ENCODE measurements at regions not wholly inside any gene's neighbourhood (a gene's known extent, or its start where the extent isn't known, plus 50 kb on each side); places are given as distances from the start of the nearest gene placed in this dataset.
"Not testable (repeated sequence)": the region's sequence is repeated elsewhere in the genome, so short reads cannot be mapped to it uniquely, and the experiment has no call there.

GRCh38 chr21:19490481-19490880 lies 1086.9 kb upstream of the TMPRSS15 start:
- no peak for DNase-seq
- H3K79me2 ChIP-seq (ENCODE audit: control insufficient read depth, insufficient read depth, low read length, poor library complexity) = no peaks in the 10 kb centered on the region
- peaks cover 0 to 3% of the 10 kb centered on the region in 2 experiments for H3K36me3 ChIP-seq (ENCODE audit: control insufficient read depth in 1 of 2, insufficient read depth in 2 of 2, low read length in 2 of 2)
- no peak overlapping the region for H2BK120ac ChIP-seq (ENCODE audit: insufficient read depth, low read length, poor library complexity)
- H3K4me1 ChIP-seq (ENCODE audit: control insufficient read depth in 1 of 2, insufficient read depth in 2 of 2, low read length in 2 of 2) = no peaks in the 10 kb centered on the region
- WGBS (ENCODE audit: extremely low coverage, insufficient coverage, insufficient read length) = no CpG with 5 or more reads among the region's 2 CpGs
- H4K8ac ChIP-seq (ENCODE audit: low read depth, low read length) = no peak overlapping the region
- H2BK5ac ChIP-seq (ENCODE audit: low read depth, low read length, poor library complexity) = no peak overlapping the region
- peaks cover 2% of the 10 kb centered on the region for H3K9me3 ChIP-seq (ENCODE audit: insufficient read depth, low read depth, low read length)
- no peaks in the 10 kb centered on the region for H3K79me1 ChIP-seq (ENCODE audit: low read length)
- no peak overlapping the region for H3K9ac ChIP-seq (ENCODE audit: low read length)
- no peak overlapping the region for H2AFZ ChIP-seq (ENCODE audit: insufficient read depth, low read length, poor library complexity)
- no peaks in the 10 kb centered on the region for H3K27me3 ChIP-seq (ENCODE audit: insufficient read depth, low read length)
- no peak overlapping the region for H3K23ac ChIP-seq (ENCODE audit: low read length)
- H3K4ac ChIP-seq (ENCODE audit: low read depth, low read length) = no peak overlapping the region
- H4K91ac ChIP-seq (ENCODE audit: low read depth, low read length) = no peak overlapping the region
- no peak overlapping the region for H4K12ac ChIP-seq (ENCODE audit: low read depth, low read length)
- no peak overlapping the region for H2BK12ac ChIP-seq (ENCODE audit: low read length)
- H2AK5ac ChIP-seq (ENCODE audit: low read length) = no peak overlapping the region
- no peak overlapping the region for H3K18ac ChIP-seq (ENCODE audit: low read length)
- H3K4me2 ChIP-seq (ENCODE audit: low read length) = no peak overlapping the region
- no peak overlapping the region for H3K27ac ChIP-seq (ENCODE audit: low read depth, low read length)
- H3K4me3 ChIP-seq (ENCODE audit: low read depth, low read length) = no peak overlapping the region
- H3K14ac ChIP-seq (ENCODE audit: low read length) = no peak overlapping the region

- H3K79me1 ChIP-seq (ENCODE audit: low read length); H3K79me2 ChIP-seq (ENCODE audit: control insufficient read depth, insufficient read depth, low read length, poor library complexity); H3K27ac ChIP-seq (ENCODE audit: low read depth, low read length); H3K4me3 ChIP-seq (ENCODE audit: low read depth, low read length); H4K12ac ChIP-seq (ENCODE audit: low read depth, low read length); H3K9ac ChIP-seq (ENCODE audit: low read length); H2AK5ac ChIP-seq (ENCODE audit: low read length); H2BK120ac ChIP-seq (ENCODE audit: insufficient read depth, low read length, poor library complexity); H3K18ac ChIP-seq (ENCODE audit: low read length); H3K14ac ChIP-seq (ENCODE audit: low read length); H3K4ac ChIP-seq (ENCODE audit: low read depth, low read length); H3K23ac ChIP-seq (ENCODE audit: low read length); DNase-seq; H4K8ac ChIP-seq (ENCODE audit: low read depth, low read length); H2AFZ ChIP-seq (ENCODE audit: insufficient read depth, low read length, poor library complexity); H3K36me3 ChIP-seq (ENCODE audit: control insufficient read depth in 1 of 2, insufficient read depth in 2 of 2, low read length in 2 of 2); H3K4me1 ChIP-seq (ENCODE audit: control insufficient read depth in 1 of 2, insufficient read depth in 2 of 2, low read length in 2 of 2); H4K91ac ChIP-seq (ENCODE audit: low read depth, low read length); H3K27me3 ChIP-seq (ENCODE audit: insufficient read depth, low read length); H2BK5ac ChIP-seq (ENCODE audit: low read depth, low read length, poor library complexity); H3K9me3 ChIP-seq (ENCODE audit: insufficient read depth, low read depth, low read length); H2BK12ac ChIP-seq (ENCODE audit: low read length); H3K4me2 ChIP-seq (ENCODE audit: low read length): not testable (repeated sequence)
- WGBS (ENCODE audit: extremely low coverage, insufficient coverage, insufficient read length) = no CpG with 5 or more reads among the region's 52 CpGs
These were observed 1090.1 kb upstream of the TMPRSS15 start for GRCh38 chr21:19493437-19494241.

- Histone ChIP-seq H3K27ac (ENCODE audit: low read depth, low read length) (no peak overlapping the region), H2AK5ac (ENCODE audit: low read length) (no peak overlapping the region), H4K8ac (ENCODE audit: low read depth, low read length) (no peak overlapping the region), H4K91ac (ENCODE audit: low read depth, low read length) (no peak overlapping the region), H3K27me3 (ENCODE audit: insufficient read depth, low read length) (no peaks in the 10 kb centered on the region), H3K79me2 (ENCODE audit: control insufficient read depth, insufficient read depth, low read length, poor library complexity) (no peaks in the 10 kb centered on the region), H2BK12ac (ENCODE audit: low read length) (no peak overlapping the region), H3K9ac (ENCODE audit: low read length) (no peak overlapping the region), H3K4me3 (ENCODE audit: low read depth, low read length) (no peak overlapping the region), H3K79me1 (ENCODE audit: low read length) (no peaks in the 10 kb centered on the region), H2AFZ (ENCODE audit: insufficient read depth, low read length, poor library complexity) (no peak overlapping the region), H3K9me3 (ENCODE audit: insufficient read depth, low read depth, low read length) (no peaks in the 10 kb centered on the region), H3K36me3 (ENCODE audit: control insufficient read depth in 1 of 2, insufficient read depth in 2 of 2, low read length in 2 of 2) (no peaks in the 10 kb centered on the region), H3K23ac (ENCODE audit: low read length) (no peak overlapping the region), H2BK5ac (ENCODE audit: low read depth, low read length, poor library complexity) (no peak overlapping the region), H3K4me1 (ENCODE audit: control insufficient read depth in 1 of 2, insufficient read depth in 2 of 2, low read length in 2 of 2) (no peaks in the 10 kb centered on the region), H2BK120ac (ENCODE audit: insufficient read depth, low read length, poor library complexity) (no peak overlapping the region), H3K4ac (ENCODE audit: low read depth, low read length) (no peak overlapping the region), H3K14ac (ENCODE audit: low read length) (no peak overlapping the region), H3K18ac (ENCODE audit: low read length) (no peak overlapping the region), H4K12ac (ENCODE audit: low read depth, low read length) (no peak overlapping the region), H3K4me2 (ENCODE audit: low read length) (no peak overlapping the region)
- no peak for DNase-seq
- no CpG with 5 or more reads among the region's 3 CpGs for WGBS (ENCODE audit: extremely low coverage, insufficient coverage, insufficient read length)
These were observed 1097.5 kb upstream of the TMPRSS15 start for GRCh38 chr21:19501115-19501514.

GRCh38 chr21:19507682-19508260 lies 1104.2 kb upstream of the TMPRSS15 start:
- Histone ChIP-seq H3K23ac (ENCODE audit: low read length) (no peak overlapping the region), H4K91ac (ENCODE audit: low read depth, low read length) (no peak overlapping the region), H3K18ac (ENCODE audit: low read length) (no peak overlapping the region), H3K4me1 (ENCODE audit: control insufficient read depth in 1 of 2, insufficient read depth in 2 of 2, low read length in 2 of 2) (no peaks in the 10 kb centered on the region), H2AFZ (ENCODE audit: insufficient read depth, low read length, poor library complexity) (no peak overlapping the region), H3K79me1 (ENCODE audit: low read length) (no peaks in the 10 kb centered on the region), H2BK5ac (ENCODE audit: low read depth, low read length, poor library complexity) (no peak overlapping the region), H3K36me3 (ENCODE audit: control insufficient read depth in 1 of 2, insufficient read depth in 2 of 2, low read length in 2 of 2) (no peaks in the 10 kb centered on the region), H4K12ac (ENCODE audit: low read depth, low read length) (no peak overlapping the region), H3K14ac (ENCODE audit: low read length) (no peak overlapping the region), H3K79me2 (ENCODE audit: control insufficient read depth, insufficient read depth, low read length, poor library complexity) (no peaks in the 10 kb centered on the region), H3K4me3 (ENCODE audit: low read depth, low read length) (no peak overlapping the region), H2BK120ac (ENCODE audit: insufficient read depth, low read length, poor library complexity) (no peak overlapping the region), H3K27ac (ENCODE audit: low read depth, low read length) (no peak overlapping the region), H2AK5ac (ENCODE audit: low read length) (no peak overlapping the region), H3K4me2 (ENCODE audit: low read length) (no peak overlapping the region), H3K9ac (ENCODE audit: low read length) (no peak overlapping the region), H3K9me3 (ENCODE audit: insufficient read depth, low read depth, low read length) (no peaks in the 10 kb centered on the region), H3K4ac (ENCODE audit: low read depth, low read length) (no peak overlapping the region), H4K8ac (ENCODE audit: low read depth, low read length) (no peak overlapping the region), H3K27me3 (ENCODE audit: insufficient read depth, low read length) (no peaks in the 10 kb centered on the region), H2BK12ac (ENCODE audit: low read length) (no peak overlapping the region)
- no CpG with 5 or more reads among the region's 3 CpGs for WGBS (ENCODE audit: extremely low coverage, insufficient coverage, insufficient read length)
- no peak for DNase-seq
